HCT116 (cell line): ENCODE measurements at regions not wholly inside any gene's neighbourhood (a gene's known extent, or its start where the extent isn't known, plus 50 kb on each side); places are given as distances from the start of the nearest gene placed in this dataset.

Experiments
- ATAC-seq: fragments of 200-7000 bp; cut with Tn5 transposase; 2 replicates; pipeline ENCODE4 v1.9.1; 2020; ENCODE audit warnings: mild to moderate bottlenecking, moderate library complexity
- BruUV-seq: library from RNA; stranded (reverse); fragments of 400-500 nt; replicated peaks from 2 replicates; lab custom pipeline; 2021; lab: Mats Ljungman, UMichigan
- CTCF ChIA-PET: fragments of 300-600 bp; sonication (Branson Sonifier 250); formaldehyde crosslinking; loops from one replicate; lab custom pipeline; 2021; ENCODE audit warnings: antibody characterized with exemption; lab: Charles Lee
- POLR2A ChIA-PET: fragments of 300-600, 350-600 bp; sonication (Branson Sonifier 250); formaldehyde crosslinking; loops from one replicate; lab custom pipeline; 2021; ENCODE audit warnings: antibody characterized with exemption; lab: Charles Lee
- RAD21 ChIA-PET, 2 experiments: fragments of 300-600 bp; sonication (Branson Sonifier 250); formaldehyde crosslinking; loops; one replicate each; lab custom pipeline; 2023; ENCODE audit warnings: low total read pairs in 2 of 2; ENCODE audit not compliant: uncharacterized antibody in 2 of 2, unreplicated experiment in 2 of 2, low non-redundant PET in 1 of 2; lab: Charles Lee
- DNase-seq: peaks from one replicate; pipeline ENCODE4 v3.0.0-alpha.2; 2010; ENCODE audit warnings: low read depth, low spot score
- H2AFZ ChIP-seq: fragments of 200-600 bp; shearing (Covaris generic), sonication (generic); 2 replicates; pipeline ENCODE4 v1.6.1; 2017; ENCODE audit warnings: low read depth, mixed run types, mixed read lengths, antibody characterized with exemption, low read length; ENCODE audit not compliant: poor library complexity, severe bottlenecking
- H3K27ac ChIP-seq: 2 replicates; pipeline ENCODE4 v1.5.1; 2012; ENCODE audit warnings: low read depth, low read length
- H3K27me3 ChIP-seq: fragments of 200-600 bp; sonication (generic); 2 replicates; pipeline ENCODE4 v1.6.1; 2016; ENCODE audit warnings: mixed run types, low read length, mixed read lengths; ENCODE audit not compliant: insufficient read depth
- H3K36me3 ChIP-seq, 2 experiments: fragments of 200-500 bp in 1 of 2; fragments of 200-600 bp in 1 of 2; sonication (Bioruptor generic) in 1 of 2; sonication (generic) in 1 of 2; 2 replicates each; pipeline versions ENCODE4 v1.5.1 to v1.6.1; 2014 to 2016; ENCODE audit warnings: low read length in 2 of 2, inconsistent platforms in 1 of 2, mixed read lengths in 1 of 2, mixed run types in 1 of 2; ENCODE audit not compliant: insufficient read depth in 2 of 2, control insufficient read depth in 1 of 2
- H3K4me1 ChIP-seq, 2 experiments: fragments of 200-600 bp in 1 of 2; sonication (generic) in 1 of 2; 2 replicates each; pipeline versions ENCODE4 v1.5.1 to v1.6.1; 2012 to 2017; ENCODE audit warnings: low read length in 2 of 2, inconsistent platforms in 1 of 2, mild to moderate bottlenecking in 1 of 2, mixed read lengths in 1 of 2, mixed run types in 1 of 2, moderate library complexity in 1 of 2; ENCODE audit not compliant: insufficient read depth in 2 of 2, control insufficient read depth in 1 of 2
- H3K4me2 ChIP-seq: fragments of 200-600 bp; sonication (generic); 2 replicates; pipeline ENCODE4 v1.6.1; 2017; ENCODE audit warnings: mixed run types, low read length, mixed read lengths
- H3K4me3 ChIP-seq, 2 experiments: fragments of 200-600 bp in 1 of 2; sonication (generic) in 1 of 2; replicated peaks in 1 of 2; 2 replicates each; pipeline ENCODE4 v1.5.1; 2011 to 2016; ENCODE audit warnings: low read length in 2 of 2, control low read depth in 1 of 2, low read depth in 1 of 2, mild to moderate bottlenecking in 1 of 2, mixed read lengths in 1 of 2, mixed run types in 1 of 2
- H3K79me2 ChIP-seq: fragments of 200-600 bp; sonication (generic); 2 replicates; pipeline ENCODE4 v1.6.1; 2017; ENCODE audit warnings: mild to moderate bottlenecking, mixed run types, low read length, moderate library complexity, mixed read lengths; ENCODE audit not compliant: insufficient read depth
- H3K9ac ChIP-seq: fragments of 200-600 bp; sonication (generic); 2 replicates; pipeline ENCODE4 v1.6.1; 2016; ENCODE audit warnings: low read length, mixed read lengths
- H3K9me2 ChIP-seq: fragments of 200-600 bp; sonication (generic), shearing (Covaris generic); 2 replicates; pipeline ENCODE4 v1.6.1; 2017; ENCODE audit warnings: mixed run types, mild to moderate bottlenecking, moderate library complexity; ENCODE audit not compliant: insufficient read depth
- H3K9me3 ChIP-seq, 2 experiments: fragments of 200-500 bp in 1 of 2; fragments of 200-600 bp in 1 of 2; sonication (Bioruptor generic) in 1 of 2; sonication (generic) in 1 of 2; 2 replicates each; pipeline ENCODE4 v1.6.1; 2014 to 2017; ENCODE audit warnings: low read length in 2 of 2, mixed read lengths in 2 of 2, inconsistent platforms in 1 of 2, low read depth in 1 of 2, mild to moderate bottlenecking in 1 of 2, mixed run types in 1 of 2, moderate library complexity in 1 of 2; ENCODE audit not compliant: control insufficient read depth in 1 of 2, insufficient read depth in 1 of 2
- H4K20me1 ChIP-seq: fragments of 200-600 bp; sonication (generic), shearing (Covaris generic); 2 replicates; pipeline ENCODE4 v1.6.1; 2017; ENCODE audit warnings: mixed run types, mild to moderate bottlenecking, moderate library complexity; ENCODE audit not compliant: insufficient read depth
- EGR1 ChIP-seq: IDR thresholded peaks from 2 replicates; pipeline ENCODE4 v1.6.1; 2012; ENCODE audit warnings: low read depth
- POLR2AphosphoS5 ChIP-seq: IDR thresholded peaks from 2 replicates; pipeline ENCODE4 v1.6.1; 2011; ENCODE audit warnings: mild to moderate bottlenecking, low read depth, low read length, moderate library complexity
- TCF7L2 ChIP-seq: IDR thresholded peaks from 2 replicates; pipeline ENCODE4 v1.7.0; 2011; ENCODE audit warnings: borderline replicate concordance, inconsistent platforms; ENCODE audit not compliant: insufficient read depth, insufficient read length; ENCODE audit errors: extremely low read depth
- ZFX ChIP-seq: fragments of 450-650 bp; IDR thresholded peaks from 2 replicates; pipeline ENCODE4 v1.6.1; 2017
- ZNF274 ChIP-seq: fragments of 200-500 bp; sonication (Bioruptor generic); IDR thresholded peaks from 2 replicates; pipeline ENCODE4 v1.6.1; 2014; ENCODE audit warnings: mild to moderate bottlenecking, low read depth, low read length, inconsistent platforms
- intact Hi-C: fragments of 100-400 bp; cut with micrococcal nuclease; formaldehyde crosslinking; loops from 2 replicates; pipeline ENCODE4 v1.10.0; 2022
- TF ChIP-seq, protein P1 (sequence below): IDR thresholded peaks from 2 replicates; pipeline ENCODE4 v1.6.1; 2012; ENCODE audit warnings: low read depth

DNA sequence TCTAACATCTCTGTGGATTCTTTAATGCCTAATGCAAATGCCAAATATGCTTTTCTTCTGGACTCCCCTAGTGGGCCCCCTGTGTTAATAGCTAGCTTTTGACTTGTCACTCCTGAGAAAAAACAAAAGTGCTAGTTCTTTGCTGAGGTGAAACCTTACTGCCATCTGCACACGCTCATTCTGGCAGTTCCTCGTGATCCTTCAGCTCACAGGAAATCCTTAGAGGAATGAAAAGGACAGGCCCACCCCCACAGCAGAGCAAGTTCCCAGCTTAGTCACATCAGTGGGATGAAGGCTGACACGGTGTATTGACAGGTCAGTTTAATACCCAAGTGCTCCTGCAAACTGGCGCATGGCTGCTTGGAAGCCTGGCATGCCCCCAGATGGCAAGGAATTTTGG lies 165.1 kb upstream of the ATP2B1 start:
- POLR2A ChIA-PET = no interaction called here
- RAD21 ChIA-PET = no interaction called here
- H4K20me1 ChIP-seq = no peaks in the 10 kb centered on the region
- TF ChIP-seq ZFX = no peak
- TF ChIP-seq, protein P1, sequence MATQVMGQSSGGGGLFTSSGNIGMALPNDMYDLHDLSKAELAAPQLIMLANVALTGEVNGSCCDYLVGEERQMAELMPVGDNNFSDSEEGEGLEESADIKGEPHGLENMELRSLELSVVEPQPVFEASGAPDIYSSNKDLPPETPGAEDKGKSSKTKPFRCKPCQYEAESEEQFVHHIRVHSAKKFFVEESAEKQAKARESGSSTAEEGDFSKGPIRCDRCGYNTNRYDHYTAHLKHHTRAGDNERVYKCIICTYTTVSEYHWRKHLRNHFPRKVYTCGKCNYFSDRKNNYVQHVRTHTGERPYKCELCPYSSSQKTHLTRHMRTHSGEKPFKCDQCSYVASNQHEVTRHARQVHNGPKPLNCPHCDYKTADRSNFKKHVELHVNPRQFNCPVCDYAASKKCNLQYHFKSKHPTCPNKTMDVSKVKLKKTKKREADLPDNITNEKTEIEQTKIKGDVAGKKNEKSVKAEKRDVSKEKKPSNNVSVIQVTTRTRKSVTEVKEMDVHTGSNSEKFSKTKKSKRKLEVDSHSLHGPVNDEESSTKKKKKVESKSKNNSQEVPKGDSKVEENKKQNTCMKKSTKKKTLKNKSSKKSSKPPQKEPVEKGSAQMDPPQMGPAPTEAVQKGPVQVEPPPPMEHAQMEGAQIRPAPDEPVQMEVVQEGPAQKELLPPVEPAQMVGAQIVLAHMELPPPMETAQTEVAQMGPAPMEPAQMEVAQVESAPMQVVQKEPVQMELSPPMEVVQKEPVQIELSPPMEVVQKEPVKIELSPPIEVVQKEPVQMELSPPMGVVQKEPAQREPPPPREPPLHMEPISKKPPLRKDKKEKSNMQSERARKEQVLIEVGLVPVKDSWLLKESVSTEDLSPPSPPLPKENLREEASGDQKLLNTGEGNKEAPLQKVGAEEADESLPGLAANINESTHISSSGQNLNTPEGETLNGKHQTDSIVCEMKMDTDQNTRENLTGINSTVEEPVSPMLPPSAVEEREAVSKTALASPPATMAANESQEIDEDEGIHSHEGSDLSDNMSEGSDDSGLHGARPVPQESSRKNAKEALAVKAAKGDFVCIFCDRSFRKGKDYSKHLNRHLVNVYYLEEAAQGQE = no peak
- no peak for TF ChIP-seq EGR1
- TF ChIP-seq ZNF274 = no peak
- TF ChIP-seq POLR2AphosphoS5 = no peak
- TF ChIP-seq, all 23 proteins: peak for 0
- H3K9ac ChIP-seq = no peak overlapping the region
- DNase-seq = no peak
- no peak overlapping the region for H3K4me2 ChIP-seq
- ATAC-seq = no peak
- H3K27ac ChIP-seq = no peak overlapping the region
- H3K79me2 ChIP-seq = no peaks in the 10 kb centered on the region
- H3K9me2 ChIP-seq = no peaks in the 10 kb centered on the region; the same call in 1 of the 2 replicates
- no peak overlapping the region for H2AFZ ChIP-seq
- CTCF ChIA-PET = no interaction called here
- H3K27me3 ChIP-seq = no peaks in the 10 kb centered on the region
- H3K36me3 ChIP-seq = no peaks in the 10 kb centered on the region
- no peaks in the 10 kb centered on the region for H3K4me1 ChIP-seq
- no peak overlapping the region for H3K4me3 ChIP-seq
- no peaks in the 10 kb centered on the region for H3K9me3 ChIP-seq
- intact Hi-C loops = no loop called here
- BruUV-seq = no TSS peak

DNA sequence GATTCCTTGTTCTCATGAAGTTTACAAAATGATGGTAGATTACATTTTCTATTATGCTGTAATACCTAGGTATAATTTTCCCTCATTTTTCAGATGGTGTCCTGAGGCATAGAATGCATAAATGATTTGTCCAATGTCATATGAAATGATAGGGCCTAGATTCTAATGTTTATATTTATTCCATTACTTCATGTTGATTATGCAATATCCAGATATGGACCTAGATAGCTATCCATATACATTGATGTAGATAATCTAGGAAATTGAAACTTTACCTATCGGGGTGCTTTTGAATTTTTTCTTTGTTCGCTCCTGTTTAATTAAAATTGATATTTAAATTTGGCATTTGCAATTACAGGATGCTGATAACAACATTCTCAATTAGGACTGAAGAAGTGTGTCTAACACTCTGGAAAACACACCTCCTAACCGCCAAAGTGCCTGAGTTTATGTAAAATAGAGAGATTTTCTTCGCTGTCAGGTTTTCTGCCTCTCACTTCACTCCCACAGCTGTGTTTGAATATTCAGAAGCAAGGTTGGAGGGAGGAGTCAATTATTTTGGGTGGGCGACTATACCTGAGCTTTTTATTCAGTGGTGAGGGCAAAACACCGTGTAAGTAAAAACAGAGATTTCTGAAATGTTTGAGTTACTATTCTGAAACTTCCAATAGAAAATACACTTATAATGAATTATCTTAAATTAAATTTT lies 164.4 kb upstream of the ATP2B1 start:
- Histone ChIP-seq H3K9me2 (no peaks in the 10 kb centered on the region; the same call in 1 of the 2 replicates), H3K9ac (no peak overlapping the region), H2AFZ (no peak overlapping the region), H3K4me1 (no peaks in the 10 kb centered on the region), H3K27ac (no peak overlapping the region), H3K79me2 (no peaks in the 10 kb centered on the region), H3K9me3 (no peaks in the 10 kb centered on the region), H3K27me3 (no peaks in the 10 kb centered on the region), H3K4me2 (no peak overlapping the region), H4K20me1 (no peaks in the 10 kb centered on the region), H3K4me3 (no peak overlapping the region), H3K36me3 (no peaks in the 10 kb centered on the region)
- ChIA-PET RAD21 (no interaction called here), CTCF (no interaction called here), POLR2A (no interaction called here)
- intact Hi-C loops = no loop called here
- TF ChIP-seq TCF7L2 = no peak
- ATAC-seq (no peak), DNase-seq (no peak)
- BruUV-seq = no TSS peak
